ENCODE measurements at regions not wholly inside any gene's neighbourhood (a gene's known extent, or its start where the extent isn't known, plus 50 kb on each side); places are given as distances from the start of the nearest gene placed in this dataset.

DNA sequence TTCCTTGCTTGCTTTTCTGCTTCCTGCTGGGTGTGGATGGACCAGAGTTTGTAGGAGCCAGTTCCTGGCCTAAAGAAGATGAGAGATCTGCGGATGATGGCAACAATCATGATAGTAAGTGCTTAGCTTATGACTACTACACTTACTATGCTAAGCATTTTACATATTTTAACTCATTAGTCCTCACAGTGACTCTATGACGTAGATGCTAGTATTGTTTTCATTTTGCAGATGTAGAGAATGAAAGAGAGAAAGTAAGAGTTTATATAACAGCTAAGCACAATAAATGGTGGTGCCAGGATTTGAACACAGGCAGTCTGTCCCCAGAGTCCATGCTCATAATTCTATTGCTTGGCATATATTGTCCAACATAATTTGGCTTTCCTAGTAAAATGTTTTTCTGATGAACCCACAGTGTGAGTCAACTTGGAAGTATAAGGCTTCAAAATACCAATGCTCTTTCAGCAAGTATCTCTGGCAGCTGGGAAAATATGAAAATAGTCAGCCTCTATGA is 363.2 kb upstream of the DDHD1 start:
- ATAC-seq (peak in 1 of 4 donors; percentile 42), DNase-seq (no peak)
- intact Hi-C loops (cut with DNase I), result no loop called here
- no peak overlapping the region for H3K27ac ChIP-seq
- H3K4me1 ChIP-seq, result no peaks in the 10 kb centered on the region
- no peaks in the 10 kb centered on the region for H3K36me3 ChIP-seq (ENCODE audit: insufficient read depth in 1 of 2, low read depth in 1 of 2)
- WGBS, 3 donors, result 78 to 84% (median 82%) methylated on average over 2 of the region's 2 CpGs
- TF ChIP-seq, protein P1, sequence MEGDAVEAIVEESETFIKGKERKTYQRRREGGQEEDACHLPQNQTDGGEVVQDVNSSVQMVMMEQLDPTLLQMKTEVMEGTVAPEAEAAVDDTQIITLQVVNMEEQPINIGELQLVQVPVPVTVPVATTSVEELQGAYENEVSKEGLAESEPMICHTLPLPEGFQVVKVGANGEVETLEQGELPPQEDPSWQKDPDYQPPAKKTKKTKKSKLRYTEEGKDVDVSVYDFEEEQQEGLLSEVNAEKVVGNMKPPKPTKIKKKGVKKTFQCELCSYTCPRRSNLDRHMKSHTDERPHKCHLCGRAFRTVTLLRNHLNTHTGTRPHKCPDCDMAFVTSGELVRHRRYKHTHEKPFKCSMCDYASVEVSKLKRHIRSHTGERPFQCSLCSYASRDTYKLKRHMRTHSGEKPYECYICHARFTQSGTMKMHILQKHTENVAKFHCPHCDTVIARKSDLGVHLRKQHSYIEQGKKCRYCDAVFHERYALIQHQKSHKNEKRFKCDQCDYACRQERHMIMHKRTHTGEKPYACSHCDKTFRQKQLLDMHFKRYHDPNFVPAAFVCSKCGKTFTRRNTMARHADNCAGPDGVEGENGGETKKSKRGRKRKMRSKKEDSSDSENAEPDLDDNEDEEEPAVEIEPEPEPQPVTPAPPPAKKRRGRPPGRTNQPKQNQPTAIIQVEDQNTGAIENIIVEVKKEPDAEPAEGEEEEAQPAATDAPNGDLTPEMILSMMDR (IDR thresholded peaks at IDR 0.05), result no peak
- no peaks in the 10 kb centered on the region for H3K27me3 ChIP-seq (ENCODE audit: insufficient read depth in 3 of 3, low read length in 2 of 3)
- H3K9me3 ChIP-seq, result no peaks in the 10 kb centered on the region
- H3K4me3 ChIP-seq, result no peak overlapping the region

- no peak for DNase-seq
- H3K4me1 ChIP-seq, result no peaks in the 10 kb centered on the region
- no peak overlapping the region for H3K4me3 ChIP-seq
- intact Hi-C loops (cut with DNase I), result no loop called here
- TF ChIP-seq, protein P1 (IDR thresholded peaks at IDR 0.05), result no peak
- H3K27me3 ChIP-seq (ENCODE audit: insufficient read depth in 3 of 3, low read length in 2 of 3), result no peaks in the 10 kb centered on the region
- WGBS, 3 donors, result 59 to 73% (median 67%) methylated on average over 5 of the region's 5 CpGs
- no peaks in the 10 kb centered on the region for H3K9me3 ChIP-seq
- no peaks in the 10 kb centered on the region for H3K36me3 ChIP-seq (ENCODE audit: insufficient read depth in 1 of 2, low read depth in 1 of 2)
- ATAC-seq, result no peak
- H3K27ac ChIP-seq, result no peak overlapping the region
Measured at GRCh38 chr14:53515276-53515675, 362.2 kb upstream of the DDHD1 start.

GRCh38 chr14:53514197-53514596 is 361.1 kb upstream of the DDHD1 start:
- no peak for ATAC-seq
- no peaks in the 10 kb centered on the region for H3K36me3 ChIP-seq (ENCODE audit: insufficient read depth in 1 of 2, low read depth in 1 of 2)
- H3K4me3 ChIP-seq, result no peak overlapping the region
- H3K9me3 ChIP-seq, result no peaks in the 10 kb centered on the region
- H3K4me1 ChIP-seq, result no peaks in the 10 kb centered on the region
- DNase-seq, result no peak
- TF ChIP-seq, protein P1 (IDR thresholded peaks at IDR 0.05), result no peak
- intact Hi-C loops (cut with DNase I), result no loop called here
- H3K27me3 ChIP-seq (ENCODE audit: insufficient read depth in 3 of 3, low read length in 2 of 3), result no peaks in the 10 kb centered on the region
- H3K27ac ChIP-seq, result no peak overlapping the region
- 82 to 89% (median 85%) methylated on average over 3 of the region's 3 CpGs for WGBS, 3 donors

- no peaks in the 10 kb centered on the region for H3K4me1 ChIP-seq
- H3K4me3 ChIP-seq, result no peak overlapping the region
- ATAC-seq (no peak), DNase-seq (no peak)
- TF ChIP-seq, protein P1 (IDR thresholded peaks at IDR 0.05), result no peak
- no peaks in the 10 kb centered on the region for H3K9me3 ChIP-seq
- intact Hi-C loops (cut with DNase I), result no loop called here
- H3K27ac ChIP-seq, result no peak overlapping the region
- H3K27me3 ChIP-seq (ENCODE audit: insufficient read depth in 3 of 3, low read length in 2 of 3), result no peaks in the 10 kb centered on the region
- H3K36me3 ChIP-seq (ENCODE audit: insufficient read depth in 1 of 2, low read depth in 1 of 2), result no peaks in the 10 kb centered on the region
Measured at GRCh38 chr14:53510281-53510912, 357.3 kb upstream of the DDHD1 start.

Measured in psoas muscle (tissue), 7 donors.